Small intestine (tissue), 7 donors: ENCODE measurements at regions not wholly inside any gene's neighbourhood (a gene's known extent, or its start where the extent isn't known, plus 50 kb on each side); places are given as distances from the start of the nearest gene placed in this dataset.

Experiments
- DNase-seq, 2 donors: peaks; one replicate each; pipeline versions ENCODE4 v3.0.0 to v3.0.0-alpha.2; 2013
- FAIRE-seq: peaks from 2 replicates; lab custom pipeline; 2012; peaks lifted over from hg19 to GRCh38; lab: Jason Lieb, UNC
- H3K27ac ChIP-seq, 3 donors: one replicate each; pipeline ENCODE4 v1.5.1; 2013; ENCODE audit warnings: low read length in 2 of 3, mild to moderate bottlenecking in 2 of 3, control low read depth in 1 of 3, inconsistent platforms in 1 of 3, low read depth in 1 of 3, moderate library complexity in 1 of 3
- H3K27me3 ChIP-seq, 3 donors: one replicate each; pipeline ENCODE4 v1.6.1; 2013; ENCODE audit warnings: low read length in 3 of 3, inconsistent platforms in 1 of 3; ENCODE audit not compliant: control insufficient read depth in 3 of 3, insufficient read depth in 3 of 3
- H3K36me3 ChIP-seq, 3 donors: one replicate each; pipeline ENCODE4 v1.6.1; 2013; ENCODE audit warnings: low read length in 3 of 3, inconsistent platforms in 1 of 3, low read depth in 1 of 3, mild to moderate bottlenecking in 1 of 3, moderate library complexity in 1 of 3; ENCODE audit not compliant: control insufficient read depth in 3 of 3, insufficient read depth in 2 of 3
- H3K4me1 ChIP-seq, 3 donors: one replicate each; pipeline ENCODE4 v1.6.1; 2013; ENCODE audit warnings: low read length in 2 of 3, inconsistent platforms in 1 of 3, low read depth in 1 of 3, mild to moderate bottlenecking in 1 of 3, moderate library complexity in 1 of 3; ENCODE audit not compliant: control insufficient read depth in 3 of 3, insufficient read depth in 2 of 3
- H3K4me3 ChIP-seq, 3 donors: one replicate each; pipeline ENCODE4 v1.5.1; 2013; ENCODE audit warnings: low read length in 3 of 3, control low read depth in 1 of 3, inconsistent platforms in 1 of 3, low read depth in 1 of 3, mild to moderate bottlenecking in 1 of 3, moderate library complexity in 1 of 3
- H3K9me3 ChIP-seq, 2 donors: one replicate each; pipeline ENCODE4 v1.6.1; 2013; ENCODE audit warnings: low read depth in 1 of 2, low read length in 1 of 2; ENCODE audit not compliant: control insufficient read depth in 2 of 2, insufficient read depth in 1 of 2
- WGBS, 3 donors: extraction: QIAGEN DNeasy Blood & Tissue Kit; methylation state at CpG; one replicate each; pipeline ENCODE4 v1.1.7; 2013; 5-methylcytosine and 5-hydroxymethylcytosine counted together
- donor health status: healthy with polysubstance abuse.
- donor health status: control.
- donor health status: control.
- donor health status: Bipolar disorder and iron deficiency.
- donor health status: healthy.

DNA sequence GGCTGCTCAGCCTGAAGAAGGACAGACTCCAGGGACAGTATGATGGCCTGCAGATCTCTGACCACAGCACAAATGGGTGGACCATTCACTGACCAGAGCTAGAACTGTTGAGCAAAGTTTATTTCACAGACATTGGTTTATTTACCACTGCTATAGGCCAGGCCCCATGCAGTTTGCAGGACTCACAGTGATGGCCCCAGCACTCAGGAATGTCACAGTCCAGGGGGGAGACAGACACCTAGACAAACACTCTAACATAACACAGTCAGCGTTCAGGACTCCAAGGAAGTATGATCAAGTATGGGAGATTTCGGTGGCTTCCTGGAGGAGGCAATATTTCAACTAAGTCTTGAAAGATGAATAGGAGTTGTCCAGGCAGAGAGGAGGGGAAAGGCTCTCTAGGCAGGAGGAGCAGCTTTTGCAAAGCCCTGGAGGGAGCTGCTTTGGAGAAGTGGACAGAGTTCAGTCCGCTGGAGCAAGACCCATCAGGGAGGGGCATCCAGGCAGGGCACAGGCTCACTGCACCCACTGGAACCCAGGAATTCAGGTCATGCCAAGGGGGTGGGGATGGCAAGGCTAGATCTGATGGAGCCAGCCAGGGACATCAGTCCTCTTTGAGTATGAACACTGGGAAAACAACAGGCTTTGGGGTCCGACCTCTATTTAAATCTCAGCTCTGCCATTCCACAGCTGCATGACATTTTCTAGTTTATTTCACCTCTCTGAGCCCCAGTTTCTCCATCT is 454.3 kb downstream of the MATN1 start:
- no peak for FAIRE-seq
- Histone ChIP-seq H3K27ac (no peak overlapping the region), H3K36me3 (no peaks in the 10 kb centered on the region), H3K4me3 (no peak overlapping the region), H3K27me3 (peaks cover 0 to 3% (median 0%) of the 10 kb centered on the region in 3 donors), H3K4me1 (no peaks in the 10 kb centered on the region), H3K9me3 (peaks cover 0 to 2% of the 10 kb centered on the region in 2 donors)
- no peak for DNase-seq
- WGBS, 3 donors: 52 to 61% (median 53%) methylated on average over 4 of the region's 4 CpGs

DNA sequence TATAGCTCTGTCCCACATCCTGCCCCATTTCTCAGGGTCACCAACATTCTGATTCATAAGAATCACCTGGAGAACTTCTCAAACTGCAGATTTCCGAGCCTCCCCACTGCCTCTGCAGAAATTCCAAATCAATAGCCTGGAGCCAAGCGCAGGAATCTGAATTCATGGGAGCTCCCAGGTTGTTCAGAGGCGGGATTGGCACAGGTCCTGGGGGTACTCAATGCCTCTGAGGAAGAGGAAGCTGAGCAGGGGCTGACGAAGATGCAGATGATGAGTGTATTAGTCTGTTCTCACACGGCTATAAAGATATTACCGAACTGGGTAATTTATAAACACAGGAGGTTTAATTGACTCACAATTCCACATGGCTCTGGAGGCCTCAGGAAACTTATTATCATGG is 455.5 kb downstream of the MATN1 start:
- no peak for FAIRE-seq
- Histone ChIP-seq H3K27ac (no peak overlapping the region), H3K27me3 (peaks cover 0 to 3% (median 0%) of the 10 kb centered on the region in 3 donors), H3K4me3 (no peak overlapping the region), H3K4me1 (no peaks in the 10 kb centered on the region), H3K9me3 (no peaks in the 10 kb centered on the region), H3K36me3 (no peaks in the 10 kb centered on the region)
- 68 to 77% (median 77%) methylated on average over 6 of the region's 6 CpGs for WGBS, 3 donors
- DNase-seq: no peak

DNA sequence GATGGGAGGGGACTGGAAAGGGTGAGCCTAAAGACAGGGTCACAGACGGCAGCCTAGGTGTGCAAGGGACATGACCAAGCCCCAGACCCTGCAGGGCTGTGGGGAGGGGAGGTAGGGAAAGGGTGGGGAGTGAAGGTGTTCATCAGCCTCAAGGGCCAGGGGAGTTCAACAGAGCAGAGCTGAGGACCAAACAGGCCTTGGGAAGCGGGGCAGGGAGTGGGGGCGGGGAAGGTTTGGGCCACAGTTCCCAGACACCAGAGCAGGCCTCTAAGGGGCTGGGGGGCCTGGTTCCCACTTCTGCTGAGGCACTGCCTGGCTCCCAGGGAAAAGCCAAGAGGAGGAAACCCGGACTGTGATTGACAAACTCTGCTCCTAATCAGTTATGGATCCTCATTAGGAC is 456.3 kb downstream of the MATN1 start:
- Histone ChIP-seq H3K27ac (no peak overlapping the region), H3K27me3 (peaks cover 0 to 3% (median 0%) of the 10 kb centered on the region in 3 donors), H3K4me1 (no peaks in the 10 kb centered on the region), H3K9me3 (no peaks in the 10 kb centered on the region), H3K36me3 (no peaks in the 10 kb centered on the region), H3K4me3 (no peak overlapping the region)
- WGBS, 3 donors: 49 to 71% (median 66%) methylated on average over 3 to 4 of the region's 4 CpGs
- DNase-seq (no peak), FAIRE-seq (no peak)

DNA sequence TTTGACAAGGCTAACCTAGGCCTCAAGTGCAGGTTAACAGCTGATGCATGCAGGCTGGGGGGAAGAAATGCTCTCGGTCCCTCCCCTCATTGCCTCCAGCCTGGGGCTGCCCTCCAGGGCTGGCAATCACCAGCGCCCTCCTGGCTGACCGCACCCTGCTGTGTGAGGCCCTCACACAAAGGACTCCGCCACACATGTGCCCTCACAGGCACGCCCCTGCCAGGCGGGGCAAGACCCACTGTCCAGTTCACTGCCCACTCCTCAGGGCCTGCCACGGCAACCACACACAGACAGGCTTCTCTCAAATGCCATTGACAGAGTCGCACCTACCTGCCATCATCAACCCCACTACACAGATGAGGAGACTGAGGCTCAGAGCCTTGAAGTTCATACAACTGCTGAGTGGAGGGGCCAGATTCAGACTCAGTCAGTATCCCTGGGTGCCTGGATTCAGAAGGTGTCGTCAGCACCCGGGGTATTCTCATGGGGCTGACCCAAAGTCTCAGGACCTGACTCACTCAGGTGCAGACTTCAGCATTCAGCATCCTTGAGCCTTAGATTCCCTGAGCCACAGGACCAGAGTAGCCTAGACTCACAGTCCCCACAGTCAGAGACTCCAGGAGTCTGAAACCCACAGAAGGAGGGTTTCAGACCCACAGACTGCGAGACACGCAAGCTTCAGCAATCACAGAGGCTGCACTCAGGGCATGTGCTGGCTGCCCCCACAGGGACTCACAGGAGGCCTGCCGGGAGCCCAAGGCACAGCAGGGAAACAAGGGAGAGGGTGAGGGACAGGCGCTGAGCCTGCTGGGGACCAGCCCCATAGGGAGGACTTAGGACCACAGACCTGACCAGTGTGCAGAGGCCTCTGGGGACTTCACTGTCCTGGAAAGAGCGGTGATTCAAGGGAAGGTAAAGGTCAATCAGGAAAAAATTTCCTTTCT is 458.0 kb downstream of the MATN1 start:
- H3K36me3 ChIP-seq: no peaks in the 10 kb centered on the region
- H3K4me1 ChIP-seq: no peaks in the 10 kb centered on the region
- H3K27me3 ChIP-seq: peaks cover 0 to 3% (median 0%) of the 10 kb centered on the region in 3 donors
- FAIRE-seq (no peak), DNase-seq (no peak)
- H3K4me3 ChIP-seq: no peak overlapping the region
- no peaks in the 10 kb centered on the region for H3K9me3 ChIP-seq
- 65 to 82% (median 73%) methylated on average over 15 of the region's 15 CpGs for WGBS, 3 donors
- H3K27ac ChIP-seq: no peak overlapping the region

DNA sequence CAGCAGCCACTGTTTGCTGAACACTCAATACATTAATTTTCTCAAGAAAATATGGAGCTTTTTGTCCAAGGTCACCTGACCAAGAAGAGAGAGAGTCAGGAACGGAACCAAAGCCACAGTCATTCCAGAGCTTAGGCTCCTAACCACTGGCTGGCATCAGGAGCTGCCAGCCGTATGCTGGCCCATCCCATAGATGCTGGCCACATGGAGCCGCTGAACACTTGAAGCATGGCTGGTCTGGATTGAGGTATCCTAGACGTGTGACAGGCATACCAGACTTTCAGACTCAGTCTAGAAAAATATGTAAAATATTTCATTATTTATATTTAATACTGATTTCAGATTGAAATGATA is 458.7 kb downstream of the MATN1 start:
- no peaks in the 10 kb centered on the region for H3K9me3 ChIP-seq
- no peak overlapping the region for H3K27ac ChIP-seq
- WGBS, 3 donors: 75% methylated on average over 4 of the region's 4 CpGs
- DNase-seq (no peak), FAIRE-seq (no peak)
- no peaks in the 10 kb centered on the region for H3K36me3 ChIP-seq
- H3K27me3 ChIP-seq: peaks cover 0 to under 1% (median 0%) of the 10 kb centered on the region in 3 donors
- H3K4me3 ChIP-seq: no peak overlapping the region
- no peaks in the 10 kb centered on the region for H3K4me1 ChIP-seq

DNA sequence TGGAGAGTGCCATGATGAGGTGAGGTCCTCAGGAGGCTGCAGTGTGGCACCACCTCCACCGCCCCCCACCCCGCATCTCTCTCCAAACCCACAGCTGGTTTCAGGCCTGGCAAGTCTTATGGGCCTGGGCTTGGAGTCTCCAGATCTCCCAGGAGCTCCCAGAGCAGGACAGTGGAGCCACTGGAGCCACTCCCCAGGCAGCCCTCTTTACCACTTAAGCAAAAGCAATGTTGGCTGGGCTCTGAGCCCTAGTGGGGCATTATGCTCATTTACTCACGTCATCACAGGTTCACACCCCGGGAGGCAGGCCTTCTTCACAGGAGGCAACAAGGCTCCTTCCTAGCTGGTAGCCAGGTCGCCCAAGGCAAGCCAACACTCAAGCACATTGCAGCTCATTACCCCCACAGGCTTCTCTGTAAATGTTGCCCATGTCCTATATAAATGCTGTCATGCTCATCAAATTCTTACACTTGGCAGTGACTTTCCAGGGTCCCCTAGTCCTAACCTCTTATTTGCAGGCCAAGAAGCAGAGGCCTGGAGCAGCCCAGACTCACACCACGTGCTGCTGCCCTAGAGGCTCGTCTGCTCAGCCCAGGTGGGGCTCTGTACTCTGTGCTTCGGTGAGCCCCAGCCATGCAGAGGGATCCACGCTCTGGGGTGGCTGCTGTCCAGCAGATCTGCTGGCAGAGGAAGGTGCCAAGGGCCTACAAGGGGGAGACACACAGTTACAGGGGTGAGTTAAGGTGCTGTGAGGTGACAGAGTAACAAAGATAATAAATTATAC is 459.3 kb downstream of the MATN1 start:
- DNase-seq (no peak), FAIRE-seq (no peak)
- no peaks in the 10 kb centered on the region for H3K27me3 ChIP-seq
- no peaks in the 10 kb centered on the region for H3K4me1 ChIP-seq
- no peaks in the 10 kb centered on the region for H3K36me3 ChIP-seq
- H3K9me3 ChIP-seq: no peaks in the 10 kb centered on the region
- H3K27ac ChIP-seq: no peak overlapping the region
- no peak overlapping the region for H3K4me3 ChIP-seq
- WGBS, 3 donors: 60 to 74% (median 60%) methylated on average over 9 of the region's 9 CpGs

DNA sequence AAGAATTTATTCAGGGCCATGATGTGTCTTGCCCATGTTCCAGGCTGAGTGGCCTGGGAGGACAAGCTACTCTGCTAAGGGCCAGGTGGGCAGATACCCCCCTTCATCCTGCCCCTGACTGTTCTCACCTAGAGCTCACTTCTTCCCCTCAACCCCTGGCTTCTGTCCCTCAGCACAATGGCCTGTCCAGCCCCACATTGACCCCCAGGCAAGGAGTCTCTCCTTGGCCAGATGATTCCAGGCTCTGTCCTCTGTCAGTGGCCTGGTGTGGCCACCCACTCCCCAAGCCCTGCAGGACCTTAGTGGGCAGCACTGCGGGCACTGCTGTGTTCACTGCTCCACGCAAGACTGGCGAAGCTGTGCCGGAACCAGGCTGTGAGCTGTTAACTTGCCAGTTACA is 460.0 kb downstream of the MATN1 start:
- no peaks in the 10 kb centered on the region for H3K4me1 ChIP-seq
- FAIRE-seq: no peak
- H3K27ac ChIP-seq: no peak overlapping the region
- no peaks in the 10 kb centered on the region for H3K36me3 ChIP-seq
- WGBS, 3 donors: 81 to 95% (median 92%) methylated on average over 4 of the region's 4 CpGs
- H3K27me3 ChIP-seq: peaks cover 0 to 4% (median 0%) of the 10 kb centered on the region in 3 donors
- no peak overlapping the region for H3K4me3 ChIP-seq
- DNase-seq: no peak
- H3K9me3 ChIP-seq: no peaks in the 10 kb centered on the region

DNA sequence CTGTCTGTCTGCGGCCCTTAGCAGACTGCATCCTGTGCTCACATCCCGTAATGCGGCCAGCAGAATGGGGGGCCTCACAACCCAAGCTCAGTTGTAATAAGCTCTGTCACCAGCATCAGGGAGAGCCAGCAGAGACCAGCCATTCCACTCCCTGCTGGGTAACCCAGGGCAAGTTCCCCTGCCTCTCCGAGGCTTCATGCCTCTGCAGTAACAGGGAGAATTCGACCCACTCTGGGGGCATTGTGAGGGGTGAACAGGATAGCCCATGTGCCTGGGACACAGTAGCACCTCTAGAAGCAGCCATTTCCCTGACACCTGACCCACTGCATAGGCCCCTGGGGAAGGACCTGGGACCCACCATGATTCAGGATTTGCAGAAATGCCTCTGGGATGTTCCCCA is 461.2 kb downstream of the MATN1 start:
- no peaks in the 10 kb centered on the region for H3K4me1 ChIP-seq
- H3K36me3 ChIP-seq: no peaks in the 10 kb centered on the region
- no peak overlapping the region for H3K27ac ChIP-seq
- no peaks in the 10 kb centered on the region for H3K9me3 ChIP-seq
- no peak overlapping the region for H3K4me3 ChIP-seq
- WGBS, 3 donors: 62 to 80% (median 78%) methylated on average over 5 of the region's 5 CpGs
- DNase-seq (no peak), FAIRE-seq (no peak)
- peaks cover 0 to 6% (median 4%) of the 10 kb centered on the region in 3 donors for H3K27me3 ChIP-seq
